ENCODE measurements at regions not wholly inside any gene's neighbourhood (a gene's known extent, or its start where the extent isn't known, plus 50 kb on each side); places are given as distances from the start of the nearest gene placed in this dataset.

- Histone ChIP-seq H3K9ac (ENCODE audit: low read length in 5 of 5) (no peak overlapping the region), H3K9me3 (ENCODE audit: control insufficient read depth in 5 of 5, low read length in 5 of 5) (no peaks in the 10 kb centered on the region), H3K4me3 (ENCODE audit: low read depth in 1 of 5, low read length in 5 of 5) (no peak overlapping the region), H3K4me1 (ENCODE audit: control insufficient read depth in 5 of 5, insufficient read depth in 5 of 5, low read length in 5 of 5) (no peaks in the 10 kb centered on the region), H3K27me3 (ENCODE audit: control insufficient read depth in 5 of 5, insufficient read depth in 4 of 5, low read length in 5 of 5) (no peaks in the 10 kb centered on the region), H3K27ac (ENCODE audit: low read depth, low read length) (no peak overlapping the region), H3K36me3 (ENCODE audit: control insufficient read depth in 5 of 5, insufficient read depth in 5 of 5, low read length in 5 of 5) (no peaks in the 10 kb centered on the region)
These were observed 479.1 kb upstream of the NRXN1 start for GRCh38 chr2:51511002-51511401.

GRCh38 chr2:51510303-51510702 is 478.4 kb upstream of the NRXN1 start:
- no peaks in the 10 kb centered on the region for H3K9me3 ChIP-seq (ENCODE audit: control insufficient read depth in 5 of 5, low read length in 5 of 5)
- H3K4me1 ChIP-seq (ENCODE audit: control insufficient read depth in 5 of 5, insufficient read depth in 5 of 5, low read length in 5 of 5): no peaks in the 10 kb centered on the region
- no peaks in the 10 kb centered on the region for H3K36me3 ChIP-seq (ENCODE audit: control insufficient read depth in 5 of 5, insufficient read depth in 5 of 5, low read length in 5 of 5)
- H3K9ac ChIP-seq (ENCODE audit: low read length in 5 of 5): no peak overlapping the region
- H3K4me3 ChIP-seq (ENCODE audit: low read depth in 1 of 5, low read length in 5 of 5): no peak overlapping the region
- no peaks in the 10 kb centered on the region for H3K27me3 ChIP-seq (ENCODE audit: control insufficient read depth in 5 of 5, insufficient read depth in 4 of 5, low read length in 5 of 5)
- H3K27ac ChIP-seq (ENCODE audit: low read depth, low read length): no peak overlapping the region

GRCh38 chr2:51505533-51505932 is 473.6 kb upstream of the NRXN1 start:
- no peaks in the 10 kb centered on the region for H3K27me3 ChIP-seq (ENCODE audit: control insufficient read depth in 5 of 5, insufficient read depth in 4 of 5, low read length in 5 of 5)
- H3K4me1 ChIP-seq (ENCODE audit: control insufficient read depth in 5 of 5, insufficient read depth in 5 of 5, low read length in 5 of 5): no peaks in the 10 kb centered on the region
- H3K27ac ChIP-seq (ENCODE audit: low read depth, low read length): no peak overlapping the region
- no peak overlapping the region for H3K4me3 ChIP-seq (ENCODE audit: low read depth in 1 of 5, low read length in 5 of 5)
- H3K9me3 ChIP-seq (ENCODE audit: control insufficient read depth in 5 of 5, low read length in 5 of 5): no peaks in the 10 kb centered on the region
- H3K36me3 ChIP-seq (ENCODE audit: control insufficient read depth in 5 of 5, insufficient read depth in 5 of 5, low read length in 5 of 5): no peaks in the 10 kb centered on the region
- H3K9ac ChIP-seq (ENCODE audit: low read length in 5 of 5): no peak overlapping the region

- no peaks in the 10 kb centered on the region for H3K4me1 ChIP-seq (ENCODE audit: control insufficient read depth in 5 of 5, insufficient read depth in 5 of 5, low read length in 5 of 5)
- H3K27me3 ChIP-seq (ENCODE audit: control insufficient read depth in 5 of 5, insufficient read depth in 4 of 5, low read length in 5 of 5): no peaks in the 10 kb centered on the region
- no peak overlapping the region for H3K4me3 ChIP-seq (ENCODE audit: low read depth in 1 of 5, low read length in 5 of 5)
- peaks cover 0 to 3% (median 0%) of the 10 kb centered on the region in 5 donors for H3K9me3 ChIP-seq (ENCODE audit: control insufficient read depth in 5 of 5, low read length in 5 of 5)
- H3K27ac ChIP-seq (ENCODE audit: low read depth, low read length): no peak overlapping the region
- no peak overlapping the region for H3K9ac ChIP-seq (ENCODE audit: low read length in 5 of 5)
- no peaks in the 10 kb centered on the region for H3K36me3 ChIP-seq (ENCODE audit: control insufficient read depth in 5 of 5, insufficient read depth in 5 of 5, low read length in 5 of 5)
These were observed 458.8 kb upstream of the NRXN1 start for GRCh38 chr2:51490576-51491234.

GRCh38 chr2:51484605-51485004 is 452.7 kb upstream of the NRXN1 start:
- H3K4me3 ChIP-seq (ENCODE audit: low read depth in 1 of 5, low read length in 5 of 5): no peak overlapping the region
- H3K9me3 ChIP-seq (ENCODE audit: control insufficient read depth in 5 of 5, low read length in 5 of 5): peaks cover 0 to 3% (median 0%) of the 10 kb centered on the region in 5 donors
- H3K36me3 ChIP-seq (ENCODE audit: control insufficient read depth in 5 of 5, insufficient read depth in 5 of 5, low read length in 5 of 5): no peaks in the 10 kb centered on the region
- no peaks in the 10 kb centered on the region for H3K4me1 ChIP-seq (ENCODE audit: control insufficient read depth in 5 of 5, insufficient read depth in 5 of 5, low read length in 5 of 5)
- H3K9ac ChIP-seq (ENCODE audit: low read length in 5 of 5): no peak overlapping the region
- H3K27ac ChIP-seq (ENCODE audit: low read depth, low read length): no peak overlapping the region
- no peaks in the 10 kb centered on the region for H3K27me3 ChIP-seq (ENCODE audit: control insufficient read depth in 5 of 5, insufficient read depth in 4 of 5, low read length in 5 of 5)

GRCh38 chr2:51483720-51484119 is 451.8 kb upstream of the NRXN1 start:
- H3K36me3 ChIP-seq (ENCODE audit: control insufficient read depth in 5 of 5, insufficient read depth in 5 of 5, low read length in 5 of 5): no peaks in the 10 kb centered on the region
- H3K9ac ChIP-seq (ENCODE audit: low read length in 5 of 5): no peak overlapping the region
- H3K4me3 ChIP-seq (ENCODE audit: low read depth in 1 of 5, low read length in 5 of 5): no peak overlapping the region
- no peaks in the 10 kb centered on the region for H3K4me1 ChIP-seq (ENCODE audit: control insufficient read depth in 5 of 5, insufficient read depth in 5 of 5, low read length in 5 of 5)
- no peaks in the 10 kb centered on the region for H3K27me3 ChIP-seq (ENCODE audit: control insufficient read depth in 5 of 5, insufficient read depth in 4 of 5, low read length in 5 of 5)
- H3K27ac ChIP-seq (ENCODE audit: low read depth, low read length): no peak overlapping the region
- H3K9me3 ChIP-seq (ENCODE audit: control insufficient read depth in 5 of 5, low read length in 5 of 5): peaks cover 0 to 3% (median 0%) of the 10 kb centered on the region in 5 donors

GRCh38 chr2:51472783-51473182 is 440.9 kb upstream of the NRXN1 start:
- Histone ChIP-seq H3K4me1 (ENCODE audit: control insufficient read depth in 5 of 5, insufficient read depth in 5 of 5, low read length in 5 of 5) (peaks cover 0 to 19% (median 0%) of the 10 kb centered on the region in 5 donors), H3K27ac (ENCODE audit: low read depth, low read length) (no peak overlapping the region), H3K27me3 (ENCODE audit: control insufficient read depth in 5 of 5, insufficient read depth in 4 of 5, low read length in 5 of 5) (no peaks in the 10 kb centered on the region), H3K4me3 (ENCODE audit: low read depth in 1 of 5, low read length in 5 of 5) (no peak overlapping the region), H3K9me3 (ENCODE audit: control insufficient read depth in 5 of 5, low read length in 5 of 5) (no peaks in the 10 kb centered on the region), H3K9ac (ENCODE audit: low read length in 5 of 5) (no peak overlapping the region), H3K36me3 (ENCODE audit: control insufficient read depth in 5 of 5, insufficient read depth in 5 of 5, low read length in 5 of 5) (no peaks in the 10 kb centered on the region)

GRCh38 chr2:51472300-51472699 is 440.4 kb upstream of the NRXN1 start:
- Histone ChIP-seq H3K27ac (ENCODE audit: low read depth, low read length) (no peak overlapping the region), H3K9ac (ENCODE audit: low read length in 5 of 5) (no peak overlapping the region), H3K4me3 (ENCODE audit: low read depth in 1 of 5, low read length in 5 of 5) (no peak overlapping the region), H3K9me3 (ENCODE audit: control insufficient read depth in 5 of 5, low read length in 5 of 5) (no peaks in the 10 kb centered on the region), H3K27me3 (ENCODE audit: control insufficient read depth in 5 of 5, insufficient read depth in 4 of 5, low read length in 5 of 5) (no peaks in the 10 kb centered on the region), H3K4me1 (ENCODE audit: control insufficient read depth in 5 of 5, insufficient read depth in 5 of 5, low read length in 5 of 5) (peaks cover 0 to 19% (median 0%) of the 10 kb centered on the region in 5 donors), H3K36me3 (ENCODE audit: control insufficient read depth in 5 of 5, insufficient read depth in 5 of 5, low read length in 5 of 5) (no peaks in the 10 kb centered on the region)

- no peaks in the 10 kb centered on the region for H3K27me3 ChIP-seq (ENCODE audit: control insufficient read depth in 5 of 5, insufficient read depth in 4 of 5, low read length in 5 of 5)
- no peak overlapping the region for H3K27ac ChIP-seq (ENCODE audit: low read depth, low read length)
- no peaks in the 10 kb centered on the region for H3K36me3 ChIP-seq (ENCODE audit: control insufficient read depth in 5 of 5, insufficient read depth in 5 of 5, low read length in 5 of 5)
- H3K9me3 ChIP-seq (ENCODE audit: control insufficient read depth in 5 of 5, low read length in 5 of 5): no peaks in the 10 kb centered on the region
- no peak overlapping the region for H3K9ac ChIP-seq (ENCODE audit: low read length in 5 of 5)
- no peak overlapping the region for H3K4me3 ChIP-seq (ENCODE audit: low read depth in 1 of 5, low read length in 5 of 5)
- peaks cover 0 to 18% (median 0%) of the 10 kb centered on the region in 5 donors for H3K4me1 ChIP-seq (ENCODE audit: control insufficient read depth in 5 of 5, insufficient read depth in 5 of 5, low read length in 5 of 5)
These were observed 437.2 kb upstream of the NRXN1 start for GRCh38 chr2:51469102-51469501.

GRCh38 chr2:51465326-51465725 is 433.4 kb upstream of the NRXN1 start:
- Histone ChIP-seq H3K9ac (ENCODE audit: low read length in 5 of 5) (no peak overlapping the region), H3K4me3 (ENCODE audit: low read depth in 1 of 5, low read length in 5 of 5) (no peak overlapping the region), H3K27me3 (ENCODE audit: control insufficient read depth in 5 of 5, insufficient read depth in 4 of 5, low read length in 5 of 5) (no peaks in the 10 kb centered on the region), H3K9me3 (ENCODE audit: control insufficient read depth in 5 of 5, low read length in 5 of 5) (no peaks in the 10 kb centered on the region), H3K4me1 (ENCODE audit: control insufficient read depth in 5 of 5, insufficient read depth in 5 of 5, low read length in 5 of 5) (no peaks in the 10 kb centered on the region), H3K36me3 (ENCODE audit: control insufficient read depth in 5 of 5, insufficient read depth in 5 of 5, low read length in 5 of 5) (no peaks in the 10 kb centered on the region), H3K27ac (ENCODE audit: low read depth, low read length) (no peak overlapping the region)

All from subcutaneous abdominal adipose tissue (tissue), 5 donors.